GM23338 (cell line): ENCODE measurements at regions not wholly inside any gene's neighbourhood (a gene's known extent, or its start where the extent isn't known, plus 50 kb on each side); places are given as distances from the start of the nearest gene placed in this dataset.

Experiments used
- CREB1 ChIP-seq: fragments of 250-450 bp; sonication (Bioruptor Pico); IDR thresholded peaks from 2 replicates; pipeline ENCODE4 v1.5.0; 2020; ENCODE audit warnings: low read depth, mild to moderate bottlenecking, moderate library complexity
- CTCF ChIP-seq, 2 experiments: fragments of 200-600 bp in 1 of 2; sonication (generic) in 1 of 2; conservative IDR thresholded peaks; 2 replicates each; pipeline versions ENCODE4 v1.5.1 to v1.6.1; 2016 to 2017; ENCODE audit warnings: antibody characterized with exemption in 2 of 2, low read depth in 2 of 2, mild to moderate bottlenecking in 2 of 2, moderate library complexity in 1 of 2
- ETS1 ChIP-seq: IDR thresholded peaks from 2 replicates; pipeline ENCODE4 v1.6.1; 2016; ENCODE audit warnings: antibody characterized with exemption
- EZH2 ChIP-seq: fragments of 200-600 bp; sonication (generic); IDR thresholded peaks from one replicate; pipeline ENCODE4 v1.8.0; 2017; ENCODE audit warnings: antibody characterized with exemption, mild to moderate bottlenecking, low read depth; ENCODE audit not compliant: unreplicated experiment
- EZH2phosphoT487 ChIP-seq: fragments of 200-600 bp; sonication (generic); IDR thresholded peaks from one replicate; pipeline ENCODE4 v1.8.1; 2018; ENCODE audit warnings: antibody characterized with exemption; ENCODE audit not compliant: unreplicated experiment
- JUNB ChIP-seq: IDR thresholded peaks from one replicate; pipeline ENCODE4 v1.6.1; 2016; ENCODE audit warnings: antibody characterized with exemption; ENCODE audit not compliant: unreplicated experiment
- NANOG ChIP-seq: IDR thresholded peaks from 2 replicates; pipeline ENCODE4 v1.6.1; 2016; ENCODE audit warnings: antibody characterized with exemption, borderline replicate concordance
- POLR2AphosphoS5 ChIP-seq: IDR thresholded peaks from 2 replicates; pipeline ENCODE4 v1.6.1; 2016; ENCODE audit warnings: antibody characterized with exemption, low read depth
- REST ChIP-seq: IDR thresholded peaks from one replicate; pipeline ENCODE4 v1.6.1; 2018; ENCODE audit warnings: antibody characterized with exemption; ENCODE audit not compliant: unreplicated experiment
- STAT1 ChIP-seq: IDR thresholded peaks from one replicate; pipeline ENCODE4 v1.6.1; 2016; ENCODE audit warnings: antibody characterized with exemption; ENCODE audit not compliant: unreplicated experiment
- ZNF114 ChIP-seq: fragments of 250-450 bp; sonication (Bioruptor Pico); IDR thresholded peaks from 2 replicates; pipeline ENCODE4 v1.5.0; 2020; ENCODE audit warnings: mild to moderate bottlenecking, moderate library complexity
- ZNF331 ChIP-seq: fragments of 250-450 bp; sonication (Bioruptor Pico); IDR thresholded peaks from 2 replicates; pipeline ENCODE4 v1.5.0; 2020; ENCODE audit warnings: low read depth, mild to moderate bottlenecking, moderate library complexity
- ZNF462 ChIP-seq: fragments of 250-450 bp; sonication (Bioruptor Pico); IDR thresholded peaks from 2 replicates; pipeline ENCODE4 v1.5.0; 2020; ENCODE audit warnings: mild to moderate bottlenecking, moderate library complexity

GRCh38 chr9:11742471-11742870 is 950.7 kb upstream of the TYRP1 start:
- TF ChIP-seq EZH2phosphoT487 (no peak), CTCF (conservative IDR thresholded peaks at IDR 0.05; ENCODE audit: low read depth in 2 of 2) (no peak), POLR2AphosphoS5 (no peak), REST (no peak), EZH2 (no peak), STAT1 (no peak), JUNB (no peak), CREB1 (CRISPR knock-in tag) (no peak), NANOG (no peak), ETS1 (no peak), ZNF331 (CRISPR knock-in tag) (no peak), ZNF114 (CRISPR knock-in tag) (no peak), ZNF462 (CRISPR knock-in tag) (no peak)
